ENCODE measurements at regions not wholly inside any gene's neighbourhood (a gene's known extent, or its start where the extent isn't known, plus 50 kb on each side); places are given as distances from the start of the nearest gene placed in this dataset.

- Histone ChIP-seq H2BK12ac (ENCODE audit: low read length) (no peak overlapping the region), H4K91ac (ENCODE audit: low read depth, low read length) (no peak overlapping the region), H3K9ac (ENCODE audit: low read length) (no peak overlapping the region), H3K18ac (ENCODE audit: low read length) (no peak overlapping the region), H3K4ac (ENCODE audit: low read depth, low read length) (no peak overlapping the region), H3K27ac (ENCODE audit: low read depth, low read length) (no peak overlapping the region), H3K27me3 (ENCODE audit: insufficient read depth, low read length) (no peaks in the 10 kb centered on the region), H3K79me2 (ENCODE audit: control insufficient read depth, insufficient read depth, low read length, poor library complexity) (no peaks in the 10 kb centered on the region), H3K4me1 (ENCODE audit: control insufficient read depth in 1 of 2, insufficient read depth in 2 of 2, low read length in 2 of 2) (no peaks in the 10 kb centered on the region), H2AK5ac (ENCODE audit: low read length) (no peak overlapping the region), H2AFZ (ENCODE audit: insufficient read depth, low read length, poor library complexity) (no peak overlapping the region), H2BK5ac (ENCODE audit: low read depth, low read length, poor library complexity) (no peak overlapping the region), H4K8ac (ENCODE audit: low read depth, low read length) (no peak overlapping the region), H3K23ac (ENCODE audit: low read length) (no peak overlapping the region), H2BK120ac (ENCODE audit: insufficient read depth, low read length, poor library complexity) (no peak overlapping the region), H3K79me1 (ENCODE audit: low read length) (no peaks in the 10 kb centered on the region), H3K4me2 (ENCODE audit: low read length) (no peak overlapping the region), H3K36me3 (ENCODE audit: control insufficient read depth in 1 of 2, insufficient read depth in 2 of 2, low read length in 2 of 2) (no peaks in the 10 kb centered on the region), H3K14ac (ENCODE audit: low read length) (no peak overlapping the region), H3K4me3 (ENCODE audit: low read depth, low read length) (peak overlapping the region; percentile 8), H4K12ac (ENCODE audit: low read depth, low read length) (no peak overlapping the region), H3K9me3 (ENCODE audit: insufficient read depth, low read depth, low read length) (no peaks in the 10 kb centered on the region)
- WGBS (ENCODE audit: extremely low coverage, insufficient coverage, insufficient read length) = no CpG with 5 or more reads among the region's 4 CpGs
- peak in 1 of 2 donors; percentile 42 for DNase-seq
Measured at GRCh38 chr2:57598551-57598950, 448.1 kb upstream of the VRK2 start.

GRCh38 chr2:57602733-57603132, 443.9 kb upstream of the VRK2 start:
- H4K8ac ChIP-seq (ENCODE audit: low read depth, low read length) = no peak overlapping the region
- no peaks in the 10 kb centered on the region for H3K36me3 ChIP-seq (ENCODE audit: control insufficient read depth in 1 of 2, insufficient read depth in 2 of 2, low read length in 2 of 2)
- H3K4me2 ChIP-seq (ENCODE audit: low read length) = no peak overlapping the region
- no peak overlapping the region for H2BK120ac ChIP-seq (ENCODE audit: insufficient read depth, low read length, poor library complexity)
- H3K27ac ChIP-seq (ENCODE audit: low read depth, low read length) = no peak overlapping the region
- DNase-seq = no peak
- H3K23ac ChIP-seq (ENCODE audit: low read length) = no peak overlapping the region
- H3K14ac ChIP-seq (ENCODE audit: low read length) = no peak overlapping the region
- no CpG with 5 or more reads among the region's 2 CpGs for WGBS (ENCODE audit: extremely low coverage, insufficient coverage, insufficient read length)
- H2BK12ac ChIP-seq (ENCODE audit: low read length) = no peak overlapping the region
- no peaks in the 10 kb centered on the region for H3K4me1 ChIP-seq (ENCODE audit: control insufficient read depth in 1 of 2, insufficient read depth in 2 of 2, low read length in 2 of 2)
- H2BK5ac ChIP-seq (ENCODE audit: low read depth, low read length, poor library complexity) = no peak overlapping the region
- no peak overlapping the region for H2AK5ac ChIP-seq (ENCODE audit: low read length)
- no peak overlapping the region for H3K18ac ChIP-seq (ENCODE audit: low read length)
- no peak overlapping the region for H3K9ac ChIP-seq (ENCODE audit: low read length)
- no peak overlapping the region for H3K4ac ChIP-seq (ENCODE audit: low read depth, low read length)
- H3K27me3 ChIP-seq (ENCODE audit: insufficient read depth, low read length) = no peaks in the 10 kb centered on the region
- no peaks in the 10 kb centered on the region for H3K79me2 ChIP-seq (ENCODE audit: control insufficient read depth, insufficient read depth, low read length, poor library complexity)
- no peak overlapping the region for H4K91ac ChIP-seq (ENCODE audit: low read depth, low read length)
- H3K79me1 ChIP-seq (ENCODE audit: low read length) = no peaks in the 10 kb centered on the region
- H4K12ac ChIP-seq (ENCODE audit: low read depth, low read length) = no peak overlapping the region
- no peaks in the 10 kb centered on the region for H3K9me3 ChIP-seq (ENCODE audit: insufficient read depth, low read depth, low read length)
- no peak overlapping the region for H2AFZ ChIP-seq (ENCODE audit: insufficient read depth, low read length, poor library complexity)
- H3K4me3 ChIP-seq (ENCODE audit: low read depth, low read length) = no peak overlapping the region

- Histone ChIP-seq H3K79me2 (ENCODE audit: control insufficient read depth, insufficient read depth, low read length, poor library complexity) (no peaks in the 10 kb centered on the region), H3K4me3 (ENCODE audit: low read depth, low read length) (no peak overlapping the region), H3K4me1 (ENCODE audit: control insufficient read depth in 1 of 2, insufficient read depth in 2 of 2, low read length in 2 of 2) (no peaks in the 10 kb centered on the region), H3K79me1 (ENCODE audit: low read length) (no peaks in the 10 kb centered on the region), H3K14ac (ENCODE audit: low read length) (no peak overlapping the region), H3K9ac (ENCODE audit: low read length) (no peak overlapping the region), H4K12ac (ENCODE audit: low read depth, low read length) (no peak overlapping the region), H3K27ac (ENCODE audit: low read depth, low read length) (no peak overlapping the region), H4K91ac (ENCODE audit: low read depth, low read length) (no peak overlapping the region), H3K4me2 (ENCODE audit: low read length) (no peak overlapping the region), H3K27me3 (ENCODE audit: insufficient read depth, low read length) (no peaks in the 10 kb centered on the region), H2BK5ac (ENCODE audit: low read depth, low read length, poor library complexity) (no peak overlapping the region), H3K36me3 (ENCODE audit: control insufficient read depth in 1 of 2, insufficient read depth in 2 of 2, low read length in 2 of 2) (no peaks in the 10 kb centered on the region), H2AFZ (ENCODE audit: insufficient read depth, low read length, poor library complexity) (no peak overlapping the region), H2BK12ac (ENCODE audit: low read length) (no peak overlapping the region), H3K9me3 (ENCODE audit: insufficient read depth, low read depth, low read length) (no peaks in the 10 kb centered on the region), H3K4ac (ENCODE audit: low read depth, low read length) (no peak overlapping the region), H2BK120ac (ENCODE audit: insufficient read depth, low read length, poor library complexity) (no peak overlapping the region), H3K18ac (ENCODE audit: low read length) (no peak overlapping the region), H4K8ac (ENCODE audit: low read depth, low read length) (no peak overlapping the region), H2AK5ac (ENCODE audit: low read length) (no peak overlapping the region), H3K23ac (ENCODE audit: low read length) (no peak overlapping the region)
- WGBS (ENCODE audit: extremely low coverage, insufficient coverage, insufficient read length) = no CpG with 5 or more reads among the region's 3 CpGs
- DNase-seq = no peak
Measured at GRCh38 chr2:57614988-57615387, 431.6 kb upstream of the VRK2 start.

GRCh38 chr2:57615855-57616556, 430.6 kb upstream of the VRK2 start:
- Histone ChIP-seq H3K23ac (ENCODE audit: low read length) (no peak overlapping the region), H3K79me2 (ENCODE audit: control insufficient read depth, insufficient read depth, low read length, poor library complexity) (no peaks in the 10 kb centered on the region), H4K91ac (ENCODE audit: low read depth, low read length) (no peak overlapping the region), H2AFZ (ENCODE audit: insufficient read depth, low read length, poor library complexity) (no peak overlapping the region), H3K9me3 (ENCODE audit: insufficient read depth, low read depth, low read length) (no peaks in the 10 kb centered on the region), H3K27me3 (ENCODE audit: insufficient read depth, low read length) (no peaks in the 10 kb centered on the region), H2AK5ac (ENCODE audit: low read length) (no peak overlapping the region), H3K79me1 (ENCODE audit: low read length) (no peaks in the 10 kb centered on the region), H2BK120ac (ENCODE audit: insufficient read depth, low read length, poor library complexity) (no peak overlapping the region), H3K18ac (ENCODE audit: low read length) (no peak overlapping the region), H3K4me1 (ENCODE audit: control insufficient read depth in 1 of 2, insufficient read depth in 2 of 2, low read length in 2 of 2) (no peaks in the 10 kb centered on the region), H2BK5ac (ENCODE audit: low read depth, low read length, poor library complexity) (no peak overlapping the region), H3K14ac (ENCODE audit: low read length) (no peak overlapping the region), H2BK12ac (ENCODE audit: low read length) (no peak overlapping the region), H3K4ac (ENCODE audit: low read depth, low read length) (no peak overlapping the region), H3K27ac (ENCODE audit: low read depth, low read length) (no peak overlapping the region), H3K36me3 (ENCODE audit: control insufficient read depth in 1 of 2, insufficient read depth in 2 of 2, low read length in 2 of 2) (no peaks in the 10 kb centered on the region), H3K4me3 (ENCODE audit: low read depth, low read length) (no peak overlapping the region), H3K4me2 (ENCODE audit: low read length) (no peak overlapping the region), H3K9ac (ENCODE audit: low read length) (no peak overlapping the region), H4K12ac (ENCODE audit: low read depth, low read length) (no peak overlapping the region), H4K8ac (ENCODE audit: low read depth, low read length) (no peak overlapping the region)
- DNase-seq = no peak
- WGBS (ENCODE audit: extremely low coverage, insufficient coverage, insufficient read length) = no CpG with 5 or more reads among the region's 1 CpG
